PC-3 (cell line): ENCODE measurements at regions not wholly inside any gene's neighbourhood (a gene's known extent, or its start where the extent isn't known, plus 50 kb on each side); places are given as distances from the start of the nearest gene placed in this dataset.

Experiments used
- CTCF ChIP-seq: fragments of 300-600 bp; sonication (generic); conservative IDR thresholded peaks from 2 replicates; pipeline ENCODE4 v1.5.1; 2017; ENCODE audit warnings: antibody characterized with exemption, low read depth, mild to moderate bottlenecking, low read length
- EZH2 ChIP-seq: fragments of 300-600 bp; sonication (generic); IDR thresholded peaks from one replicate; pipeline ENCODE4 v1.6.1; 2017; ENCODE audit warnings: antibody characterized with exemption, mild to moderate bottlenecking, low read length; ENCODE audit not compliant: unreplicated experiment
- EZH2phosphoT487 ChIP-seq: fragments of 300-600 bp; sonication (generic); IDR thresholded peaks from 2 replicates; pipeline ENCODE4 v1.6.1; 2018; ENCODE audit warnings: mild to moderate bottlenecking, antibody characterized with exemption, low read length, borderline replicate concordance

GRCh38 chr2:67802824-67803223 is 260.0 kb downstream of the C1D start:
- TF ChIP-seq CTCF = no peak
- no peak for TF ChIP-seq EZH2phosphoT487
- TF ChIP-seq EZH2 = no peak
